Mesenchymal stem cell (in vitro differentiated cells and primary cell): ENCODE measurements at regions not wholly inside any gene's neighbourhood (a gene's known extent, or its start where the extent isn't known, plus 50 kb on each side); places are given as distances from the start of the nearest gene placed in this dataset.

Experiments
- DNase-seq: peaks from one replicate; pipeline ENCODE4 v3.0.0-alpha.2; 2013
- H2AFZ ChIP-seq: one replicate; pipeline ENCODE4 v1.6.1; 2013; ENCODE audit warnings: low read depth, mild to moderate bottlenecking, control low read depth, inconsistent platforms, low read length, moderate library complexity
- H2AK5ac ChIP-seq: 2 replicates; pipeline ENCODE4 v1.6.1; 2013; ENCODE audit warnings: low read length, moderate library complexity, mild to moderate bottlenecking, inconsistent platforms; ENCODE audit not compliant: severe bottlenecking
- H2BK120ac ChIP-seq: one replicate; pipeline ENCODE4 v1.6.1; 2013; ENCODE audit warnings: low read depth, mild to moderate bottlenecking, inconsistent platforms, low read length, moderate library complexity
- H2BK12ac ChIP-seq, 2 experiments: one replicate each; pipeline ENCODE4 v1.6.1; 2013; ENCODE audit warnings: inconsistent platforms in 2 of 2, low read length in 2 of 2, mild to moderate bottlenecking in 2 of 2, moderate library complexity in 2 of 2, control low read depth in 1 of 2
- H2BK15ac ChIP-seq: one replicate; pipeline ENCODE4 v1.6.1; 2013; ENCODE audit warnings: mild to moderate bottlenecking, low read depth, inconsistent platforms; ENCODE audit not compliant: poor library complexity, severe bottlenecking
- H2BK5ac ChIP-seq: 2 replicates; pipeline ENCODE4 v1.6.1; 2013; ENCODE audit warnings: low read depth, mild to moderate bottlenecking, low read length, control low read depth, inconsistent platforms; ENCODE audit not compliant: poor library complexity, severe bottlenecking
- H3K14ac ChIP-seq, 2 experiments: one replicate each; pipeline ENCODE4 v1.6.1; 2013; ENCODE audit warnings: inconsistent platforms in 2 of 2, low read length in 2 of 2, control low read depth in 1 of 2, mild to moderate bottlenecking in 1 of 2, moderate library complexity in 1 of 2
- H3K18ac ChIP-seq, 2 experiments: one replicate each; pipeline ENCODE4 v1.6.1; 2013; ENCODE audit warnings: inconsistent platforms in 2 of 2, low read length in 2 of 2, control low read depth in 1 of 2, low read depth in 1 of 2, mild to moderate bottlenecking in 1 of 2
- H3K23ac ChIP-seq, 2 experiments: one replicate each; pipeline ENCODE4 v1.6.1; 2013; ENCODE audit warnings: inconsistent platforms in 2 of 2, low read length in 2 of 2, mild to moderate bottlenecking in 2 of 2, moderate library complexity in 2 of 2, control low read depth in 1 of 2
- H3K27ac ChIP-seq: 2 replicates; pipeline ENCODE4 v1.5.1; 2013; ENCODE audit warnings: mild to moderate bottlenecking, moderate library complexity, low read length, control low read depth, inconsistent platforms; ENCODE audit not compliant: poor library complexity, severe bottlenecking
- H3K27me3 ChIP-seq, 2 experiments: 2 replicates each; pipeline versions ENCODE4 v1.6.1 to v1.7.0; 2013; ENCODE audit warnings: low read length in 2 of 2, mild to moderate bottlenecking in 2 of 2, moderate library complexity in 2 of 2, control low read depth in 1 of 2, inconsistent platforms in 1 of 2; ENCODE audit not compliant: control insufficient read depth in 1 of 2, insufficient read depth in 1 of 2
- H3K36me3 ChIP-seq, 2 experiments: 2 replicates each; pipeline versions ENCODE4 v1.6.1 to v1.7.0; 2013; ENCODE audit warnings: low read length in 2 of 2, control low read depth in 1 of 2, inconsistent platforms in 1 of 2, low read depth in 1 of 2, mild to moderate bottlenecking in 1 of 2; ENCODE audit not compliant: insufficient read depth in 2 of 2, control insufficient read depth in 1 of 2
- H3K4ac ChIP-seq, 2 experiments: one replicate each; pipeline ENCODE4 v1.6.1; 2013; ENCODE audit warnings: inconsistent platforms in 2 of 2, low read length in 2 of 2, mild to moderate bottlenecking in 2 of 2, moderate library complexity in 2 of 2, control low read depth in 1 of 2, low read depth in 1 of 2
- H3K4me1 ChIP-seq: 2 replicates; pipeline ENCODE4 v1.6.1; 2013; ENCODE audit warnings: low read depth, low read length, control low read depth; ENCODE audit not compliant: control insufficient read depth, insufficient read depth
- H3K4me2 ChIP-seq: 2 replicates; pipeline ENCODE4 v1.6.1; 2013; ENCODE audit warnings: low read length, mild to moderate bottlenecking, inconsistent platforms; ENCODE audit not compliant: poor library complexity, severe bottlenecking
- H3K4me3 ChIP-seq, 2 experiments: 2 replicates each; pipeline versions ENCODE4 v1.5.1 to v1.7.0; 2013; ENCODE audit warnings: low read length in 2 of 2, mild to moderate bottlenecking in 2 of 2, control low read depth in 1 of 2, low read depth in 1 of 2; ENCODE audit not compliant: insufficient read depth in 1 of 2
- H3K79me1 ChIP-seq: replicated peaks from 2 replicates; pipeline ENCODE4 v1.6.1; 2013; ENCODE audit warnings: mild to moderate bottlenecking, control low read depth, low read length, inconsistent platforms; ENCODE audit not compliant: poor library complexity, severe bottlenecking
- H3K9ac ChIP-seq: 2 replicates; pipeline ENCODE4 v1.7.0; 2013; ENCODE audit warnings: mild to moderate bottlenecking, low read length, moderate library complexity
- H3K9me3 ChIP-seq: 2 replicates; pipeline ENCODE4 v1.7.0; 2013; ENCODE audit warnings: mild to moderate bottlenecking, low read length; ENCODE audit not compliant: control insufficient read depth
- H4K8ac ChIP-seq: one replicate; pipeline ENCODE4 v1.6.1; 2013; ENCODE audit warnings: inconsistent platforms, mild to moderate bottlenecking, low read length, moderate library complexity
- H4K91ac ChIP-seq: one replicate; pipeline ENCODE4 v1.6.1; 2013; ENCODE audit warnings: mild to moderate bottlenecking, low read length, inconsistent platforms
- WGBS: methylation state at CpG from one replicate; pipeline ENCODE4 v1.1.7; 2013; ENCODE audit warnings: mixed read lengths; 5-methylcytosine and 5-hydroxymethylcytosine counted together

DNA sequence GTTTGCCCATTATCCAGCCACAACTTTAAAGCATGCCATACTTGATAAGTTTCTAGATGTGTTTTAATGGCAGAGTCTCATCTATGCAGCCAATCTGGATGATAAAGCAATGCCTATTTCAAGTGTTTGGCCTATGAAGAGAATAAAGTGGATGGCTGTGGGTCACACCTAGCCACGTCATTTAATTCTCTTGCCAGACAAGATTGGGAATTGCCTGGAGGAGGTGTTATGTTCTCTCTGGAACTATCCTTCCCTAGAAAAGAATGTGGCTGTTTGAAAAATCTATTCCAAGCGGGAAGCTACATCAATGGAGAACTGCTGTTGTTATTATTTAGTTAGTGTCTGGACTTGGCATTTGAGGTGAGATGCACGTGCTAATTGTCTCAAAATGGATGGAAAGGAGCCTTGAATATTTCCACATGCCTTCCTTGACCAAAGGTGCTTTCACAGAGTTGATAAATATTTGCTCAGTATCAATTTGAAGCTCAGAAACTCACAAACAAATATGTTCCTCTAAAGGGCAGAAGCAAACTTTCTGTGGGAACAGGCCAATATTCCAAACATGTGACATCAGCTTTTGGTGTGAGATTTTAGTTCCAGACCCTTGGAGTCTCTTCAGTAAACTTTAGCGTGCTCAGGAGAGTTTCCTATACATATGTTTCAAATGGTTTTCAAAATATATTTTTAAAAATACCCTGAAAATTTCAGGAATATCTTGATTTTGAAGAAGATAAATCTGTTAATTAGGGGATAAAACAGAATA is 510.6 kb upstream of the SGO1 start:
- Histone ChIP-seq H3K27me3 (no peaks in the 10 kb centered on the region), H2BK5ac (no peak overlapping the region)
- WGBS = 62% methylated on average over 3 of the region's 4 CpGs

DNA sequence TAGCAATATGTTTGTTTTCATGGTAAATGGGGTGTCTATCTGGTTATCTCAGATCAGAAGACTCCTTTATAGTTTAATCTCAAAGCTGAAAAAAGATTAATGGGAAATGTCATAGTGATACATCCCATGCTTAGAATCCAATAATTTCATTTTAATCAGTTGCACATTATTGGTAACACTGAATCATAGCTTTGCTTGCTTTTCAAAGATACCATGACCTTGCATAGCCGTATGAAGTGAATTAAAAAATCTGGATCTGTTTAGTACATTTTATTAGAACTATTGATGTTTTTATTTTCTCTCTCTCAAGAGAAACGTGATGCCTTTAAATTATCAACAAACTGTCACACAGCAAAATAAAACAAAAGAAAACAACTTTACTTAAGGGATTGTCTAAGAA is 506.7 kb upstream of the SGO1 start:
- Histone ChIP-seq H2BK5ac (no peak overlapping the region), H2BK12ac (no peak overlapping the region), H3K4ac (no peak overlapping the region), H3K9ac (no peak overlapping the region), H3K4me1 (no peaks in the 10 kb centered on the region), H2BK120ac (no peak overlapping the region), H3K14ac (no peak overlapping the region), H4K91ac (no peak overlapping the region), H3K27me3 (no peaks in the 10 kb centered on the region), H2AFZ (no peak overlapping the region), H3K4me2 (no peak overlapping the region), H2BK15ac (no peak overlapping the region), H3K23ac (no peak overlapping the region), H3K4me3 (no peak overlapping the region), H3K27ac (no peak overlapping the region), H3K36me3 (no peaks in the 10 kb centered on the region), H2AK5ac (no peak overlapping the region), H4K8ac (no peak overlapping the region), H3K79me1 (no peaks in the 10 kb centered on the region), H3K18ac (no peak overlapping the region), H3K9me3 (peaks cover 2% of the 10 kb centered on the region)
- WGBS = 20% methylated on average over 1 of the region's 2 CpGs
- DNase-seq = no peak

More for the DNA sequence above, 510.6 kb upstream of the SGO1 start:
- Histone ChIP-seq H2AFZ (no peak overlapping the region), H3K14ac (no peak overlapping the region), H3K4ac (no peak overlapping the region), H2AK5ac (no peak overlapping the region), H4K91ac (no peak overlapping the region), H3K36me3 (no peaks in the 10 kb centered on the region), H3K18ac (no peak overlapping the region), H2BK120ac (no peak overlapping the region), H3K23ac (no peak overlapping the region), H2BK15ac (no peak overlapping the region), H3K27ac (no peak overlapping the region), H3K9ac (no peak overlapping the region), H2BK12ac (no peak overlapping the region), H3K4me2 (no peak overlapping the region), H3K79me1 (no peaks in the 10 kb centered on the region), H3K4me1 (no peaks in the 10 kb centered on the region), H3K4me3 (no peak overlapping the region), H3K9me3 (no peaks in the 10 kb centered on the region), H4K8ac (no peak overlapping the region)
- DNase-seq = no peak

DNA sequence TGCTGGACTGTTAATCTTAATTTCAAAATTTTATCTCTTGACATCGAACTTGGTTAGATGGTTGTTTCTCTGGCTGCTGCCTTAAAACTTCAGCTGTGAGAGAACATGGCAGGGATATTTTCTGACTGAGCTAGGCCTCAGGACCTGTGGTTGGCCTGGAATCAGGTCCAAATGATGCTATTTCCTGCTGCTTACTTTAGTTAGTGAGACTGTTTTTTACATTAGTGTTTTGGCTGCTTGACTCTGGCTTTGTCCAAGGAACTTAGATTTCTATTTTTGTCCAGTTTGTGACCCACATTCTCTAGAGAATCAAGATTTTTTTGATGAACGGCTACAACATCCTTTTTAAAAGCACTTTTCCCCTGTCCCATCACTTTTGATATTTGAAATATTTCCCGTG is 497.9 kb upstream of the SGO1 start:
- no peak overlapping the region for H2AFZ ChIP-seq
- no peak overlapping the region for H3K23ac ChIP-seq
- no peak overlapping the region for H2BK15ac ChIP-seq
- no peak overlapping the region for H3K18ac ChIP-seq
- H3K9me3 ChIP-seq = peaks cover 9% of the 10 kb centered on the region
- H4K91ac ChIP-seq = no peak overlapping the region
- H3K27ac ChIP-seq = peak overlapping the region; percentile 22
- no peak overlapping the region for H2AK5ac ChIP-seq
- H2BK5ac ChIP-seq = no peak overlapping the region
- no peaks in the 10 kb centered on the region for H3K4me1 ChIP-seq
- no peak overlapping the region for H2BK120ac ChIP-seq
- peak overlapping the region; percentile 59 for H3K9ac ChIP-seq
- no peaks in the 10 kb centered on the region for H3K79me1 ChIP-seq
- H2BK12ac ChIP-seq = no peak overlapping the region
- no peaks in the 10 kb centered on the region for H3K36me3 ChIP-seq
- no peak for DNase-seq
- no peak overlapping the region for H3K4ac ChIP-seq
- H4K8ac ChIP-seq = no peak overlapping the region
- H3K4me3 ChIP-seq = no peak overlapping the region
- no peak overlapping the region for H3K4me2 ChIP-seq
- H3K14ac ChIP-seq = no peak overlapping the region
- no peaks in the 10 kb centered on the region for H3K27me3 ChIP-seq
- WGBS = 94% methylated on average over 3 of the region's 3 CpGs

DNA sequence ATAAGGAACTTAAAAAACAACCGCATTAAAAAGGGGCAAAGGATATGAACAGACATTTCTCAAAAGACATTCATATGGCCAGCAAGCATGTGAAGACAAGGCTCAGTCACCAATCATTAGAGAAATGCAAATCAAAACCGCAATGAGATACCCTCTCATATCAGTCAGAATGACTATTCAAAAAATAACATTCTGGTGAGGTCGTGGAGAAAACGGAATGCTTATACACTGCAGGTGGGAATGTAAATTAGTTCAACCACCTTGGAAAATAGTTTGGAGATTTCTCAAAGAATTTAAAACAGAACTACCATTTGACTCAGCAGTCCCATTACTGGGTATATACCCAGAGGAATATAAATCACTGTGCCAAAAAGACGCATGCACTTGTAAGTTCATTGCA is 496.6 kb upstream of the SGO1 start:
- Histone ChIP-seq H3K4me1 (no peaks in the 10 kb centered on the region), H3K18ac (no peak overlapping the region), H3K36me3 (no peaks in the 10 kb centered on the region), H3K4ac (no peak overlapping the region), H2AFZ (no peak overlapping the region), H3K9ac (no peak overlapping the region), H2BK5ac (no peak overlapping the region), H3K27me3 (no peaks in the 10 kb centered on the region), H3K14ac (no peak overlapping the region), H4K8ac (no peak overlapping the region), H2AK5ac (no peak overlapping the region), H3K79me1 (no peaks in the 10 kb centered on the region), H2BK15ac (no peak overlapping the region), H3K4me2 (no peak overlapping the region), H3K23ac (no peak overlapping the region), H4K91ac (no peak overlapping the region), H3K9me3 (peaks cover 6% of the 10 kb centered on the region), H2BK12ac (no peak overlapping the region), H3K4me3 (no peak overlapping the region), H3K27ac (no peak overlapping the region), H2BK120ac (no peak overlapping the region)
- DNase-seq = no peak
- 88% methylated on average over 2 of the region's 5 CpGs for WGBS
